SU-DHL-6 (cell line): ENCODE measurements at regions not wholly inside any gene's neighbourhood (a gene's known extent, or its start where the extent isn't known, plus 50 kb on each side); places are given as distances from the start of the nearest gene placed in this dataset.

ENCODE experiments used
- H2AFZ ChIP-seq: fragments of 200-600 bp; sonication (generic); 2 replicates; pipeline ENCODE4 v1.6.1; 2014; ENCODE audit warnings: low read depth, mild to moderate bottlenecking, moderate library complexity, mixed read lengths, antibody characterized with exemption, low read length; ENCODE audit not compliant: severe bottlenecking
- H3F3A ChIP-seq: fragments of 200-600 bp; shearing (Covaris generic); 2 replicates; pipeline ENCODE4 v1.6.0; 2016; ENCODE audit warnings: antibody characterized with exemption, mild to moderate bottlenecking; ENCODE audit not compliant: insufficient read depth
- H3K27ac ChIP-seq: fragments of 200-600 bp; sonication (generic); 2 replicates; pipeline ENCODE4 v1.5.1; 2016; ENCODE audit warnings: low read depth, mild to moderate bottlenecking, low read length, moderate library complexity, mixed read lengths
- H3K27me3 ChIP-seq: fragments of 200-600 bp; sonication (generic), shearing (Covaris generic); 2 replicates; pipeline ENCODE4 v1.6.0; 2014; ENCODE audit warnings: mild to moderate bottlenecking, low read length
- H3K36me3 ChIP-seq: fragments of 200-600 bp; sonication (generic); 2 replicates; pipeline ENCODE4 v1.6.1; 2014; ENCODE audit warnings: mild to moderate bottlenecking, low read length, mixed read lengths
- H3K4me2 ChIP-seq: fragments of 300-600, 200-600 bp; shearing (Covaris generic), sonication (generic); 2 replicates; pipeline ENCODE4 v1.6.0; 2014; ENCODE audit warnings: low read length, low read depth, mild to moderate bottlenecking; ENCODE audit not compliant: poor library complexity, severe bottlenecking
- H3K4me3 ChIP-seq: fragments of 200-600 bp; sonication (generic); 2 replicates; pipeline ENCODE4 v1.5.1; 2014; ENCODE audit warnings: antibody characterized with exemption, low read length, mild to moderate bottlenecking, mixed read lengths; ENCODE audit not compliant: insufficient read depth, poor library complexity, severe bottlenecking
- H3K79me2 ChIP-seq: fragments of 200-600 bp; sonication (generic); 2 replicates; pipeline ENCODE4 v1.6.1; 2014; ENCODE audit warnings: mild to moderate bottlenecking, low read length, moderate library complexity; ENCODE audit not compliant: insufficient read depth
- H3K9ac ChIP-seq: fragments of 200-600 bp; sonication (generic); 2 replicates; pipeline ENCODE4 v1.7.0; 2014; ENCODE audit warnings: mild to moderate bottlenecking, low read length
- H3K9me2 ChIP-seq: fragments of 200-600 bp; sonication (generic); replicated peaks from 2 replicates; pipeline ENCODE4 v1.6.1; 2014; ENCODE audit warnings: low read length; ENCODE audit not compliant: insufficient read depth
- H3K9me3 ChIP-seq: fragments of 200-600 bp; sonication (generic); 2 replicates; pipeline ENCODE4 v1.6.1; 2014; ENCODE audit warnings: low read length, mixed read lengths; ENCODE audit not compliant: insufficient read depth
- H4K20me1 ChIP-seq: fragments of 200-600 bp; sonication (generic); 2 replicates; pipeline ENCODE4 v1.6.1; 2014; ENCODE audit warnings: low read depth, mild to moderate bottlenecking, antibody characterized with exemption, low read length, moderate library complexity, mixed read lengths
- EZH2phosphoT487 ChIP-seq: fragments of 200-600 bp; sonication (generic), shearing (Covaris generic); conservative IDR thresholded peaks from 2 replicates; pipeline ENCODE4 v1.6.1; 2018; ENCODE audit warnings: mild to moderate bottlenecking, antibody characterized with exemption, low read length, moderate library complexity, mixed read lengths
- TF ChIP-seq, protein P1 (sequence below): fragments of 200-600 bp; sonication (generic); IDR thresholded peaks from one replicate; pipeline ENCODE4 v1.5.1; 2017; ENCODE audit warnings: antibody characterized with exemption, mild to moderate bottlenecking, low read length, moderate library complexity; ENCODE audit not compliant: insufficient read depth, poor library complexity, severe bottlenecking

DNA sequence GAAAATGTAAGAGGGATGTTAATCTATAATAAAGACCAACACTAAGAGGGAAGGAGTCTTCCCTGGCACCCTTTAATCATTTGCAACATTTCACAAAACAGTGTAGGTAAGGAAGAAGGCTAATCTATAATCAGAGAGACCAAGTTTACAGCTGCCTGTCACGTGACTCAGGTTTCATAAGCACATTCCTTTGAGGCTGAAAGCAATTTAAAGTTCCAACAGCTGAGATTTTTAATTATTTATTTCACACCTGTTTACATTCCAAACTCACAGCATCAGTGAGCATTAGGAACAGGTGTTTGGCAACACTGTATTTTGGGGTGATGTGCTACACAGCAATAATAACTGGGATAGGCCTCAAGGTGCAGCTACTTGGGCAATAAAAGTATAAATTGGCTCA is 75.7 kb upstream of the PGBD5 start:
- H3K27ac ChIP-seq, result no peak overlapping the region
- H3K27me3 ChIP-seq, result no peaks in the 10 kb centered on the region
- no peak overlapping the region for H3K9ac ChIP-seq
- no peaks in the 10 kb centered on the region for H3K79me2 ChIP-seq
- TF ChIP-seq EZH2phosphoT487, result no peak
- TF ChIP-seq, protein P1, sequence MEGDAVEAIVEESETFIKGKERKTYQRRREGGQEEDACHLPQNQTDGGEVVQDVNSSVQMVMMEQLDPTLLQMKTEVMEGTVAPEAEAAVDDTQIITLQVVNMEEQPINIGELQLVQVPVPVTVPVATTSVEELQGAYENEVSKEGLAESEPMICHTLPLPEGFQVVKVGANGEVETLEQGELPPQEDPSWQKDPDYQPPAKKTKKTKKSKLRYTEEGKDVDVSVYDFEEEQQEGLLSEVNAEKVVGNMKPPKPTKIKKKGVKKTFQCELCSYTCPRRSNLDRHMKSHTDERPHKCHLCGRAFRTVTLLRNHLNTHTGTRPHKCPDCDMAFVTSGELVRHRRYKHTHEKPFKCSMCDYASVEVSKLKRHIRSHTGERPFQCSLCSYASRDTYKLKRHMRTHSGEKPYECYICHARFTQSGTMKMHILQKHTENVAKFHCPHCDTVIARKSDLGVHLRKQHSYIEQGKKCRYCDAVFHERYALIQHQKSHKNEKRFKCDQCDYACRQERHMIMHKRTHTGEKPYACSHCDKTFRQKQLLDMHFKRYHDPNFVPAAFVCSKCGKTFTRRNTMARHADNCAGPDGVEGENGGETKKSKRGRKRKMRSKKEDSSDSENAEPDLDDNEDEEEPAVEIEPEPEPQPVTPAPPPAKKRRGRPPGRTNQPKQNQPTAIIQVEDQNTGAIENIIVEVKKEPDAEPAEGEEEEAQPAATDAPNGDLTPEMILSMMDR, result no peak
- H3K9me3 ChIP-seq, result no peaks in the 10 kb centered on the region
- H2AFZ ChIP-seq, result no peak overlapping the region
- no peak overlapping the region for H3K4me2 ChIP-seq
- H3K36me3 ChIP-seq, result no peaks in the 10 kb centered on the region
- H3K9me2 ChIP-seq, result no peaks in the 10 kb centered on the region
- H4K20me1 ChIP-seq, result no peaks in the 10 kb centered on the region
- no peak overlapping the region for H3K4me3 ChIP-seq
- no peaks in the 10 kb centered on the region for H3F3A ChIP-seq

DNA sequence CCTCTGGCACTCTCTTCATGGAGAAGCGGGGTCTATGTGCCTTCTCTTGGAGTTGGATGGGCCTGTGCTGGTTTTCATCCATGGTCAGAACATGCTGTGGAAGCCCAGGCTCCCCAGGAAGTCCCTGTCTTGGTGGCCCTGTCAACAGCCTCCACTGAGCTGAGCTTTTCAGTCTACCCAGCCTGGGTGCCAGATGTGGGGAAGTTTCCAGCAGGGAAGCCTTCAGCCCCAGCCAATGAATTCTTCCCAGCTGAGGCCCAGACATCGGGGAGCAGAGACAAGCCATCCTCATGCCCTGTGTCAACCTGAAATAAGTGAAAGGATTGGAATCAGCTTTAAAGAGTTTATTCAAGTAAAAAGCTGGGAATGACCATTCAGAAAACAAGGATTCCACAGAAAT is 75.1 kb upstream of the PGBD5 start:
- Histone ChIP-seq H3K9me3 (no peaks in the 10 kb centered on the region), H3K4me2 (no peak overlapping the region), H3F3A (no peaks in the 10 kb centered on the region), H3K4me3 (no peak overlapping the region), H3K79me2 (no peaks in the 10 kb centered on the region), H3K27me3 (no peaks in the 10 kb centered on the region), H3K27ac (no peak overlapping the region), H3K36me3 (no peaks in the 10 kb centered on the region), H4K20me1 (no peaks in the 10 kb centered on the region), H3K9ac (no peak overlapping the region), H3K9me2 (no peaks in the 10 kb centered on the region), H2AFZ (no peak overlapping the region)
- TF ChIP-seq EZH2phosphoT487, result no peak

DNA sequence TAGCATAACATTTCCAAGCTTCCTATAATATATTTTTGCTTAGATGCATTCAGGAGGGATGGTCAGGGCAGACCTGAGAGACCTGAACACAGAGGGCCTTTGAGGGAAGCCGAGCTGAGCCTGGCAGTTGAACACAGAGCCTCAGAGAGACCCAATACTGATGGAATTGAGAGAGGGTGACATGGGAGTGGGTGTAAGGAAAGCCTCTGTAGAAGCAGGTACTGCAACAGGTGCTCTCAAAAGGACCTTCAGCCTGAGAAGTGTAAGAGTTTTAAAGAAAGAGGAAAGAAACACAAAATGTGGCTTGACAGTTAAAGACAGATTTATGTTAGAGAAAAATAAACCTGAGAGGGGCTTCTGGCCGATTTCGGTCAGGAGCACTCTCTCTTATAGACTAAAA is 73.9 kb upstream of the PGBD5 start:
- no peaks in the 10 kb centered on the region for H3K9me2 ChIP-seq

DNA sequence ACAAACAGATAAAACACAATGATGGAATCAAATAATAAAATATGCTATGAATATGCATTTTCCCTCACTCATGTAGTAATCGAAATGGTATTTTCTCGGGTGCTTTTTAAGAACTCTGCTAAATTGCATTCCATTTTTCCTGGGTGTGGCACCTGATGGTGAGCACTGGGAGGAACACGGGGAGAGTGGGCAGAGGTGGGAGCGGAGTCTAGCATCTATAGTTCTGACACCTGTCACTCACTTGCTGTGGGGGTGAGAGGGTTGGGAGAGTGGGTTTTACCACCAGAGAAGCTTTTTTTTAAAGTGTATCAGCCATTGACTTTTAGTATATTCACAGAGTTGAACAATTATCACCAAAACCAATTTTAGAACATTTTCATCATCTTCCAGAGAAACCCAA is 73.4 kb upstream of the PGBD5 start:
- Histone ChIP-seq H3K9ac (no peak overlapping the region), H3K27me3 (no peaks in the 10 kb centered on the region), H3K9me3 (no peaks in the 10 kb centered on the region), H3K4me3 (no peak overlapping the region), H3K27ac (no peak overlapping the region), H3K4me2 (no peak overlapping the region), H3K79me2 (no peaks in the 10 kb centered on the region), H2AFZ (no peak overlapping the region), H4K20me1 (no peaks in the 10 kb centered on the region), H3F3A (no peaks in the 10 kb centered on the region), H3K9me2 (no peaks in the 10 kb centered on the region), H3K36me3 (no peaks in the 10 kb centered on the region)
- no peak for TF ChIP-seq EZH2phosphoT487
- TF ChIP-seq, protein P1, result no peak

More for the DNA sequence above, 73.9 kb upstream of the PGBD5 start:
- Histone ChIP-seq H3K4me3 (no peak overlapping the region), H3K9me3 (no peaks in the 10 kb centered on the region), H3K27ac (no peak overlapping the region), H3K79me2 (no peaks in the 10 kb centered on the region), H2AFZ (no peak overlapping the region), H3K9ac (no peak overlapping the region), H3K36me3 (no peaks in the 10 kb centered on the region), H3K4me2 (no peak overlapping the region), H4K20me1 (no peaks in the 10 kb centered on the region), H3F3A (no peaks in the 10 kb centered on the region), H3K27me3 (no peaks in the 10 kb centered on the region)
- no peak for TF ChIP-seq EZH2phosphoT487
- TF ChIP-seq, protein P1, result no peak
